ENCODE measurements at regions not wholly inside any gene's neighbourhood (a gene's known extent, or its start where the extent isn't known, plus 50 kb on each side); places are given as distances from the start of the nearest gene placed in this dataset.
"Not testable (repeated sequence)": the region's sequence is repeated elsewhere in the genome, so short reads cannot be mapped to it uniquely, and the experiment has no call there.

DNA sequence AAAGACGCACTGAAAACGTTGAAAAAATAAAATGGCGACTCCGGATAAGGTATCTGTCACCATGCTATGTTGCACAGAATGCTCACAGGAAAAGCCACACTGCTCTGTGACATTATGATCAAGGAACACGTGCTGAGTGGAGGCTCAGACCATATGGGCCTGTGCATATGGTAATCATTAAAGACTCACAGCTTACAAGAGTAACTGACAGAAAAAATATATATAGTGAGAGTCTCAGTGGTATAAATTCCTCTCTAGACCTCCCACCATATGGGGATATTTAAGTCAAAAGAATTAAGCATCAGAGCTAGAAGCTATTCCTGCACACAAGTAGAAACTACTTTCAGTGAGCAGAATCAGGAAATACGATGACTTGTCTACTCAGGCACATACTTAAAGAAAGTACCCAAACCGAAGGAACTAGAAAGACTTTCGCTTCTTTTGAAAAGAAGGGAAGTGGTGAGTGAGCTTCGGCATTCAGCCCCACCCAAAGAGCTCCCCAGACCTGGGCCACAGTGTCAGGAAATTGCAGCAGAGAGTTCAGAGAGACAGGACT is 65.1 kb upstream of the MPP7 start:
- TF ChIP-seq BACH2 (CRISPR knock-in tag; IDR thresholded peaks at IDR 0.05; ENCODE audit: borderline replicate concordance) (no peak), SNAI2 (CRISPR knock-in tag; IDR thresholded peaks at IDR 0.05) (no peak), TCF4 (CRISPR knock-in tag; IDR thresholded peaks at IDR 0.05; ENCODE audit: borderline replicate concordance) (no peak), ARNTL (CRISPR knock-in tag; IDR thresholded peaks at IDR 0.05; ENCODE audit: borderline replicate concordance, low read depth) (no peak), ESRRG (CRISPR knock-in tag; IDR thresholded peaks at IDR 0.05) (no peak)
- TF ChIP-seq, protein P1, sequence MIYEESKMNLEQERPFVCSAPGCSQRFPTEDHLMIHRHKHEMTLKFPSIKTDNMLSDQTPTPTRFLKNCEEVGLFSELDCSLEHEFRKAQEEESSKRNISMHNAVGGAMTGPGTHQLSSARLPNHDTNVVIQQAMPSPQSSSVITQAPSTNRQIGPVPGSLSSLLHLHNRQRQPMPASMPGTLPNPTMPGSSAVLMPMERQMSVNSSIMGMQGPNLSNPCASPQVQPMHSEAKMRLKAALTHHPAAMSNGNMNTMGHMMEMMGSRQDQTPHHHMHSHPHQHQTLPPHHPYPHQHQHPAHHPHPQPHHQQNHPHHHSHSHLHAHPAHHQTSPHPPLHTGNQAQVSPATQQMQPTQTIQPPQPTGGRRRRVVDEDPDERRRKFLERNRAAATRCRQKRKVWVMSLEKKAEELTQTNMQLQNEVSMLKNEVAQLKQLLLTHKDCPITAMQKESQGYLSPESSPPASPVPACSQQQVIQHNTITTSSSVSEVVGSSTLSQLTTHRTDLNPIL (CRISPR knock-in tag; IDR thresholded peaks at IDR 0.05; ENCODE audit: low read depth): no peak
- TF ChIP-seq, protein P2, sequence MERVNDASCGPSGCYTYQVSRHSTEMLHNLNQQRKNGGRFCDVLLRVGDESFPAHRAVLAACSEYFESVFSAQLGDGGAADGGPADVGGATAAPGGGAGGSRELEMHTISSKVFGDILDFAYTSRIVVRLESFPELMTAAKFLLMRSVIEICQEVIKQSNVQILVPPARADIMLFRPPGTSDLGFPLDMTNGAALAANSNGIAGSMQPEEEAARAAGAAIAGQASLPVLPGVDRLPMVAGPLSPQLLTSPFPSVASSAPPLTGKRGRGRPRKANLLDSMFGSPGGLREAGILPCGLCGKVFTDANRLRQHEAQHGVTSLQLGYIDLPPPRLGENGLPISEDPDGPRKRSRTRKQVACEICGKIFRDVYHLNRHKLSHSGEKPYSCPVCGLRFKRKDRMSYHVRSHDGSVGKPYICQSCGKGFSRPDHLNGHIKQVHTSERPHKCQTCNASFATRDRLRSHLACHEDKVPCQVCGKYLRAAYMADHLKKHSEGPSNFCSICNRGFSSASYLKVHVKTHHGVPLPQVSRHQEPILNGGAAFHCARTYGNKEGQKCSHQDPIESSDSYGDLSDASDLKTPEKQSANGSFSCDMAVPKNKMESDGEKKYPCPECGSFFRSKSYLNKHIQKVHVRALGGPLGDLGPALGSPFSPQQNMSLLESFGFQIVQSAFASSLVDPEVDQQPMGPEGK (CRISPR knock-in tag; IDR thresholded peaks at IDR 0.05; ENCODE audit: borderline replicate concordance): no peak
- ATAC-seq: no peak

DNA sequence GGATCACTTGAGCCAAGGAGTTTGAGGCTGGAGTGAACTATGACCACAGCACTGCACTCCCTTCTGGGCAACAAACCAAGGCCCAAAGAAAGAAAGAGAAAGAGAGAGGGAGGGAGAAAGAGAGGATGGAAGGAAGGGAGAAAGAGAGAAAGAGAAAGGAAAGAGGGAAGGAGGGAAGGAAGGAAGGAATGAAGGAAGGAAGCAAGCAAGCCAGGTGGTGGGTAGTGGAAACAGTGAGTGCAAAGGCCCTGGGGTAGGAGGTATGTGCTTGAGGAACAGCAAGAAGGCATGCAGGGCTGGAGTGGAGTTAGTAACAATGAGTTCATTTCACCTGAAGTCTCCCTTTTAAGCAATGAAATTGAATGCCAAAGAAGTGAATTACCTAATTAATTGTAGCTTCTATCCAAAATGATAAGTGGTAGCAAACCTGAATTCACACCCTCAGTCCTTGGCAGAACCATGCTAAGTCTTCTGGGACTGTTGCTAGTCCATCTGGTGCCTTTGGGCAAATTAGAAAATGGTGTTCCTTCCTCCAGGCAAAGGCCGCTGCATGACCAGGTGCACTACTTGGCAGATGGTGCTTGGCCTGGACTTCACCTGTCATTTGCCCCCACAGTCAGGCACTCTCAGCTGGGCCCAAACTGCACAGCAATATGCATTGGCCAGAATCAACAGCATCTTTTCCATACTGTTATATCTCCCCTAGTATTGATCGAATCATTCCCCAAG is 67.4 kb upstream of the MPP7 start:
- no peak for ATAC-seq
- TF ChIP-seq, protein P2 (CRISPR knock-in tag; IDR thresholded peaks at IDR 0.05; ENCODE audit: borderline replicate concordance): no peak
- TF ChIP-seq, protein P3, sequence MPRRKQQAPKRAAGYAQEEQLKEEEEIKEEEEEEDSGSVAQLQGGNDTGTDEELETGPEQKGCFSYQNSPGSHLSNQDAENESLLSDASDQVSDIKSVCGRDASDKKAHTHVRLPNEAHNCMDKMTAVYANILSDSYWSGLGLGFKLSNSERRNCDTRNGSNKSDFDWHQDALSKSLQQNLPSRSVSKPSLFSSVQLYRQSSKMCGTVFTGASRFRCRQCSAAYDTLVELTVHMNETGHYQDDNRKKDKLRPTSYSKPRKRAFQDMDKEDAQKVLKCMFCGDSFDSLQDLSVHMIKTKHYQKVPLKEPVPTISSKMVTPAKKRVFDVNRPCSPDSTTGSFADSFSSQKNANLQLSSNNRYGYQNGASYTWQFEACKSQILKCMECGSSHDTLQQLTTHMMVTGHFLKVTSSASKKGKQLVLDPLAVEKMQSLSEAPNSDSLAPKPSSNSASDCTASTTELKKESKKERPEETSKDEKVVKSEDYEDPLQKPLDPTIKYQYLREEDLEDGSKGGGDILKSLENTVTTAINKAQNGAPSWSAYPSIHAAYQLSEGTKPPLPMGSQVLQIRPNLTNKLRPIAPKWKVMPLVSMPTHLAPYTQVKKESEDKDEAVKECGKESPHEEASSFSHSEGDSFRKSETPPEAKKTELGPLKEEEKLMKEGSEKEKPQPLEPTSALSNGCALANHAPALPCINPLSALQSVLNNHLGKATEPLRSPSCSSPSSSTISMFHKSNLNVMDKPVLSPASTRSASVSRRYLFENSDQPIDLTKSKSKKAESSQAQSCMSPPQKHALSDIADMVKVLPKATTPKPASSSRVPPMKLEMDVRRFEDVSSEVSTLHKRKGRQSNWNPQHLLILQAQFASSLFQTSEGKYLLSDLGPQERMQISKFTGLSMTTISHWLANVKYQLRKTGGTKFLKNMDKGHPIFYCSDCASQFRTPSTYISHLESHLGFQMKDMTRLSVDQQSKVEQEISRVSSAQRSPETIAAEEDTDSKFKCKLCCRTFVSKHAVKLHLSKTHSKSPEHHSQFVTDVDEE (CRISPR knock-in tag; IDR thresholded peaks at IDR 0.05): no peak
- no peak for TF ChIP-seq GLIS3 (CRISPR knock-in tag; IDR thresholded peaks at IDR 0.05)
- TF ChIP-seq, protein P4, sequence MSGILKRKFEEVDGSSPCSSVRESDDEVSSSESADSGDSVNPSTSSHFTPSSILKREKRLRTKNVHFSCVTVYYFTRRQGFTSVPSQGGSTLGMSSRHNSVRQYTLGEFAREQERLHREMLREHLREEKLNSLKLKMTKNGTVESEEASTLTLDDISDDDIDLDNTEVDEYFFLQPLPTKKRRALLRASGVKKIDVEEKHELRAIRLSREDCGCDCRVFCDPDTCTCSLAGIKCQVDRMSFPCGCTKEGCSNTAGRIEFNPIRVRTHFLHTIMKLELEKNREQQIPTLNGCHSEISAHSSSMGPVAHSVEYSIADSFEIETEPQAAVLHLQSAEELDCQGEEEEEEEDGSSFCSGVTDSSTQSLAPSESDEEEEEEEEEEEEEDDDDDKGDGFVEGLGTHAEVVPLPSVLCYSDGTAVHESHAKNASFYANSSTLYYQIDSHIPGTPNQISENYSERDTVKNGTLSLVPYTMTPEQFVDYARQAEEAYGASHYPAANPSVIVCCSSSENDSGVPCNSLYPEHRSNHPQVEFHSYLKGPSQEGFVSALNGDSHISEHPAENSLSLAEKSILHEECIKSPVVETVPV (CRISPR knock-in tag; IDR thresholded peaks at IDR 0.05): no peak
- TF ChIP-seq ZNF8 (CRISPR knock-in tag; IDR thresholded peaks at IDR 0.05): no peak
- TF ChIP-seq SNAI2 (CRISPR knock-in tag; IDR thresholded peaks at IDR 0.05): no peak
- no peak for TF ChIP-seq ZNF70 (CRISPR knock-in tag; IDR thresholded peaks at IDR 0.05)

DNA sequence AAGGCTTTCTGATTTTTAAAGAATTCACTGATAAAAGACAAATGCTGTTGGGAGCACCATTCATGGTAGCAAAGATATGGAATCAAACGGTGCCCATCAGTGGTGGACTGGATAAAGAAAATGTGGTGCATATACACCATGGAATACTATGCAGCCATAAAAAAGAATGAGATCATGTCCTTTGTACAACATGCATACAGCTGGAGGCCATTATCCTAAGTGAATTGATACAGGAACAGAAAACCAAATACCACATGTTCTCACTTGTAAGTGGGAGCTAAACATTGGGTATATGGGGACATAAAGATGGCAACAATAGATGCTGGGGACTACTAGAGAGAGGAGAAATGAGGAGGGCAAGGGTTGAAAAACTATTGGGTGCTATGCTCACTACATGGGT is 68.8 kb upstream of the MPP7 start:
- not testable (repeated sequence) for ATAC-seq

DNA sequence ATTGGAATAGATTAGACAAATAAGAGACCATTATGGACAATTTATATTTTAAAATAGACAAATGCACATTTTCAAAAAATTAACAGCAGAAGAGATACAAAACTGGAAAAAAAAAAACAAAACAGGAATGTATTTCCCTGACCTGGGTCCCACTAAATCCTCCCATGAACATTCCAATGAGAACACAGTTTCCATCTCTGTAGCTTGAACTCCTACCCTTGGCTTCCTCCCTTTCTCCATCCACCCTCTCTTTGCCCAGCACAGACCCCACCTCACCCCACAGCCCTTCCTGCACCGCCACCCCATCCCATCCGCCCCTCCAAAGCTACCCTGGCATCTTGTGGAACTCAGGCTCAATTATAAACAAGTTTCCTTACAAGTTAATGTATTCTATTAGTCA is 71.2 kb upstream of the MPP7 start:
- no peak for ATAC-seq
- TF ChIP-seq ZFP30 (CRISPR knock-in tag; IDR thresholded peaks at IDR 0.05) (no peak), RARB (CRISPR knock-in tag; IDR thresholded peaks at IDR 0.05) (no peak), TOX (CRISPR knock-in tag; IDR thresholded peaks at IDR 0.05; ENCODE audit: borderline replicate concordance) (no peak), OSR1 (CRISPR knock-in tag; IDR thresholded peaks at IDR 0.05) (no peak), PPARA (CRISPR knock-in tag; IDR thresholded peaks at IDR 0.05; ENCODE audit: borderline replicate concordance) (no peak), BACH2 (CRISPR knock-in tag; IDR thresholded peaks at IDR 0.05; ENCODE audit: borderline replicate concordance) (no peak)
- TF ChIP-seq, protein P1 (CRISPR knock-in tag; IDR thresholded peaks at IDR 0.05; ENCODE audit: low read depth): no peak
